DLD1 (cell line): ENCODE measurements at regions not wholly inside any gene's neighbourhood (a gene's known extent, or its start where the extent isn't known, plus 50 kb on each side); places are given as distances from the start of the nearest gene placed in this dataset.

Source experiments
- in situ Hi-C: cut with HindIII; loops from 2 replicates; pipeline ENCODE4 v1.10.0; 2017; ENCODE audit warnings: low sequenced_read_pairs

GRCh38 chr17:77746393-77746792 lies 212.1 kb upstream of the TNRC6C start:
- in situ Hi-C loops, result no loop called here

- in situ Hi-C loops, result no loop called here
These were observed 211.5 kb upstream of the TNRC6C start for GRCh38 chr17:77746896-77747554.

- in situ Hi-C loops, result no loop called here
These were observed 210.1 kb upstream of the TNRC6C start for GRCh38 chr17:77748436-77748835.

- in situ Hi-C loops, result no loop called here
These were observed 209.2 kb upstream of the TNRC6C start for GRCh38 chr17:77749321-77749751.

GRCh38 chr17:77749989-77750388 lies 208.5 kb upstream of the TNRC6C start:
- in situ Hi-C loops, result no loop called here

GRCh38 chr17:77750427-77751043 lies 208.0 kb upstream of the TNRC6C start:
- in situ Hi-C loops, result no loop called here

- in situ Hi-C loops, result no loop called here
These were observed 205.3 kb upstream of the TNRC6C start for GRCh38 chr17:77753246-77753645.

GRCh38 chr17:77753691-77754245 lies 204.7 kb upstream of the TNRC6C start:
- in situ Hi-C loops, result no loop called here

GRCh38 chr17:77754956-77755355 lies 203.5 kb upstream of the TNRC6C start:
- in situ Hi-C loops, result no loop called here

GRCh38 chr17:77755410-77755963 lies 203.0 kb upstream of the TNRC6C start:
- in situ Hi-C loops, result no loop called here

- in situ Hi-C loops, result no loop called here
These were observed 202.5 kb upstream of the TNRC6C start for GRCh38 chr17:77756028-77756427.

- in situ Hi-C loops, result no loop called here
These were observed 201.5 kb upstream of the TNRC6C start for GRCh38 chr17:77756846-77757560.

GRCh38 chr17:77757561-77757898 lies 201.0 kb upstream of the TNRC6C start:
- in situ Hi-C loops, result no loop called here

- in situ Hi-C loops, result no loop called here
These were observed 195.5 kb upstream of the TNRC6C start for GRCh38 chr17:77763023-77763422.

- in situ Hi-C loops, result no loop called here
These were observed 194.9 kb upstream of the TNRC6C start for GRCh38 chr17:77763575-77763974.

- in situ Hi-C loops, result no loop called here
These were observed 193.2 kb upstream of the TNRC6C start for GRCh38 chr17:77765292-77765691.

GRCh38 chr17:77767148-77767547 lies 191.4 kb upstream of the TNRC6C start:
- in situ Hi-C loops, result no loop called here

- in situ Hi-C loops, result no loop called here
These were observed 190.2 kb upstream of the TNRC6C start for GRCh38 chr17:77768248-77768852.

GRCh38 chr17:77769215-77769614 lies 189.3 kb upstream of the TNRC6C start:
- in situ Hi-C loops, result no loop called here

GRCh38 chr17:77769762-77770161 lies 188.7 kb upstream of the TNRC6C start:
- in situ Hi-C loops, result no loop called here
